ENCODE measurements at regions not wholly inside any gene's neighbourhood (a gene's known extent, or its start where the extent isn't known, plus 50 kb on each side); places are given as distances from the start of the nearest gene placed in this dataset.
A peak's percentile ranks its signal among the peaks of the same experiment; 100 is the strongest.

- H3K4me3 ChIP-seq, result no peak overlapping the region
- no peaks in the 10 kb centered on the region for H3K4me1 ChIP-seq
- peaks cover 0 to 56% (median 0%) of the 10 kb centered on the region in 9 donors for H3K27me3 ChIP-seq
- 66 to 79% (median 70%) methylated on average over 22 to 26 of the region's 26 CpGs for WGBS, 4 donors
- ATAC-seq (peak in 2 of 4 donors; percentile 41 to 58), DNase-seq (peak in 2 of 5 donors; percentile 18 to 40)
- H3K36me3 ChIP-seq, result no peaks in the 10 kb centered on the region
- intact Hi-C loops (cut with DNase I), result no loop called here
- H3K9me3 ChIP-seq, result no peaks in the 10 kb centered on the region
- no peak for TF ChIP-seq CTCF (IDR thresholded peaks at IDR 0.05)
- no peak for TF ChIP-seq POLR2A (IDR thresholded peaks at IDR 0.05)
- no peak overlapping the region for H3K27ac ChIP-seq
Observed at GRCh38 chr2:104755026-104755878, 98.7 kb upstream of the POU3F3 start.

GRCh38 chr2:104756118-104756517, 97.8 kb upstream of the POU3F3 start:
- Histone ChIP-seq H3K9me3 (no peaks in the 10 kb centered on the region), H3K36me3 (no peaks in the 10 kb centered on the region), H3K4me3 (no peak overlapping the region), H3K27me3 (peaks cover 0 to 57% (median 0%) of the 10 kb centered on the region in 9 donors), H3K27ac (no peak overlapping the region), H3K4me1 (no peaks in the 10 kb centered on the region)
- DNase-seq, result no peak
- TF ChIP-seq CTCF (IDR thresholded peaks at IDR 0.05), result no peak
- no peak for TF ChIP-seq POLR2A (IDR thresholded peaks at IDR 0.05)
- ATAC-seq, result no peak
- intact Hi-C loops (cut with DNase I), result no loop called here
- 80 to 94% (median 88%) methylated on average over 6 to 7 of the region's 7 CpGs for WGBS, 4 donors

- intact Hi-C loops (cut with DNase I), result no loop called here
Observed at GRCh38 chr2:104757056-104757455, 96.9 kb upstream of the POU3F3 start.

More at GRCh38 chr2:104757056-104757455, 96.9 kb upstream of the POU3F3 start:
- Histone ChIP-seq H3K9me3 (no peaks in the 10 kb centered on the region), H3K4me1 (no peaks in the 10 kb centered on the region), H3K36me3 (no peaks in the 10 kb centered on the region), H3K27ac (no peak overlapping the region), H3K27me3 (peaks cover 0 to 57% (median 0%) of the 10 kb centered on the region in 9 donors), H3K4me3 (no peak overlapping the region)
- ATAC-seq, result no peak
- TF ChIP-seq CTCF (IDR thresholded peaks at IDR 0.05) (no peak), POLR2A (IDR thresholded peaks at IDR 0.05) (no peak)
- 88 to 92% (median 89%) methylated on average over 5 of the region's 5 CpGs for WGBS, 4 donors
- DNase-seq, result no peak
